Stimulated activated CD8-positive, alpha-beta memory T cell treated with anti-CD3 and anti-CD28 coated beads, Interleukin-15, amount 100 ng/mL, for 48 hours (primary cell): ENCODE measurements at regions not wholly inside any gene's neighbourhood (a gene's known extent, or its start where the extent isn't known, plus 50 kb on each side); places are given as distances from the start of the nearest gene placed in this dataset.
"Not testable (repeated sequence)": the region's sequence is repeated elsewhere in the genome, so short reads cannot be mapped to it uniquely, and the experiment has no call there.

Experiments
- DNase-seq, 2 donors: peaks; one replicate each; pipeline ENCODE4 v3.0.0-alpha.2; 2020; ENCODE audit warnings: low read depth in 2 of 2

- no peak for DNase-seq
These were observed 50.0 kb upstream of the ALDH1B1 start for GRCh38 chr9:38342532-38342931.

- no peak for DNase-seq
These were observed 50.4 kb upstream of the ALDH1B1 start for GRCh38 chr9:38342096-38342495.

- no peak for DNase-seq
These were observed 53.0 kb upstream of the ALDH1B1 start for GRCh38 chr9:38339496-38339895.

- DNase-seq: no peak
These were observed 53.4 kb upstream of the ALDH1B1 start for GRCh38 chr9:38339087-38339486.

- no peak for DNase-seq
These were observed 54.0 kb upstream of the ALDH1B1 start for GRCh38 chr9:38338342-38339018.

GRCh38 chr9:38337706-38338264 is 54.7 kb upstream of the ALDH1B1 start:
- DNase-seq: no peak

GRCh38 chr9:38337181-38337580 is 55.3 kb upstream of the ALDH1B1 start:
- no peak for DNase-seq

- no peak for DNase-seq
These were observed 56.2 kb upstream of the ALDH1B1 start for GRCh38 chr9:38336341-38336740.

- DNase-seq: no peak
These were observed 56.8 kb upstream of the ALDH1B1 start for GRCh38 chr9:38335686-38336085.

GRCh38 chr9:38334234-38334633 is 58.3 kb upstream of the ALDH1B1 start:
- DNase-seq: no peak

GRCh38 chr9:38333047-38333446 is 59.5 kb upstream of the ALDH1B1 start:
- no peak for DNase-seq

GRCh38 chr9:38332625-38333024 is 59.9 kb upstream of the ALDH1B1 start:
- DNase-seq: no peak

GRCh38 chr9:38331141-38331540 is 61.4 kb upstream of the ALDH1B1 start:
- DNase-seq: no peak

- no peak for DNase-seq
These were observed 62.5 kb upstream of the ALDH1B1 start for GRCh38 chr9:38329968-38330367.

GRCh38 chr9:38328765-38329164 is 63.7 kb upstream of the ALDH1B1 start:
- DNase-seq: no peak

GRCh38 chr9:38326122-38326521 is 66.4 kb upstream of the ALDH1B1 start:
- DNase-seq: no peak

GRCh38 chr9:38324213-38324612 is 68.3 kb upstream of the ALDH1B1 start:
- DNase-seq: not testable (repeated sequence)

- no peak for DNase-seq
These were observed 69.6 kb upstream of the ALDH1B1 start for GRCh38 chr9:38322937-38323336.

- no peak for DNase-seq
These were observed 72.9 kb upstream of the ALDH1B1 start for GRCh38 chr9:38319496-38320173.

- DNase-seq: no peak
These were observed 73.6 kb upstream of the ALDH1B1 start for GRCh38 chr9:38318759-38319495.

- DNase-seq: no peak
These were observed 76.2 kb upstream of the ALDH1B1 start for GRCh38 chr9:38316166-38316780.

GRCh38 chr9:38315085-38315595 is 77.4 kb upstream of the ALDH1B1 start:
- no peak for DNase-seq
